ENCODE measurements at regions not wholly inside any gene's neighbourhood (a gene's known extent, or its start where the extent isn't known, plus 50 kb on each side); places are given as distances from the start of the nearest gene placed in this dataset.

DNA sequence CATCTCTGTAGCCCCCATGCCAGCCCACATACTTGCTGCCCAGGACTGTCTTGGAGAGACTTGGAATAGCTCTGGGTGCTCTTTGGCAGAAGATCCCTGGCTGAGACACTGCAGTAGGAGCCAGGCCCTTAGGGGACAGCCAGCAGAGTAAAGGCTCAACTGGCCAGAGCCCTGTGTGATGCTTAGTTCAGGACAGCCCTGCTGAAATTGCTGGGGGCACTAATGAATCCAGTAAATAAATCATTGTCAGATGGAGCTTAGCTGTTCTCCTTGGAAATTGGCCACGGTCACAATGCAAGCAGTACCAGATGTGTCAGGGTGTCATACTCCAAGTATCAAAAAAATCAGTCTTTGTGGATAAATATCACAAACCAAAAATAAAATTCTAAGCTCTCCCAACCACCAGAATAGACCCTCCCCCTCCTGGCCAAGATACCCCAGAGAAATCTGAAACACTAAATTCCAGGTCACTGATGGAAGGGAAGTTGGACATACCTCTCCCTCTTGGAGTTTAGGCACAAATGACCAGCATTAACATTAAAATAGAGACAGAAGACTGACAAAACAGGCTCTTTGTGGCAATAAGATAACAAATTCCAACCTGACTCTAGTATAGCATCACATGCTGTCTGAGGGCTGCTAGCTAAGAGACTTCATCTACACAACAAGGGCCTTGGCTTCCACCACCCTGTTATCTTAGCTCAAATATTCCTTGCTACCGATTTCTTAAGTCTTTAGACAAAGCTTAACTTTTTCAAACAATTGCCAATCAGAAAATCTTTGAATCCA lies 83.2 kb upstream of the DNAH14 start:
- Histone ChIP-seq H3K36me3 (ENCODE audit: control insufficient read depth, insufficient read depth, low read length) (no peaks in the 10 kb centered on the region), H3K79me1 (ENCODE audit: low read length) (no peaks in the 10 kb centered on the region), H3K56ac (ENCODE audit: low read length) (peak overlapping the region; percentile 40), H3K4me2 (ENCODE audit: low read length) (no peak overlapping the region), H2AK5ac (ENCODE audit: low read length) (peak overlapping the region; percentile 92), H2BK15ac (replicated peaks; ENCODE audit: low read depth) (no peak overlapping the region), H3K27ac (ENCODE audit: low read depth, low read length) (peak overlapping the region; percentile 98), H3K4me3 (ENCODE audit: low read length) (no peak overlapping the region), H3K4me1 (ENCODE audit: control insufficient read depth, low read depth, low read length) (no peaks in the 10 kb centered on the region), H3K23ac (ENCODE audit: low read length) (no peak overlapping the region), H4K5ac (ENCODE audit: low read length) (no peak overlapping the region), H4K8ac (ENCODE audit: low read depth, low read length) (no peak overlapping the region), H3K9ac (ENCODE audit: low read length) (no peak overlapping the region), H3K79me2 (ENCODE audit: control insufficient read depth, insufficient read depth, low read length) (no peaks in the 10 kb centered on the region), H2BK5ac (ENCODE audit: low read length) (peak overlapping the region; percentile 90), H2BK120ac (ENCODE audit: low read depth, low read length) (peak overlapping the region; percentile 94), H3K4ac (ENCODE audit: low read depth, low read length) (peak overlapping the region; percentile 91), H3K27me3 (ENCODE audit: insufficient read depth, low read length, poor library complexity) (no peaks in the 10 kb centered on the region), H3K18ac (ENCODE audit: low read length) (peak overlapping the region; percentile 96)
- no CpG with 5 or more reads among the region's 2 CpGs for WGBS (ENCODE audit: extremely low coverage, insufficient coverage, low lambda C conversion rate)
- peak; percentile 48 for DNase-seq

DNA sequence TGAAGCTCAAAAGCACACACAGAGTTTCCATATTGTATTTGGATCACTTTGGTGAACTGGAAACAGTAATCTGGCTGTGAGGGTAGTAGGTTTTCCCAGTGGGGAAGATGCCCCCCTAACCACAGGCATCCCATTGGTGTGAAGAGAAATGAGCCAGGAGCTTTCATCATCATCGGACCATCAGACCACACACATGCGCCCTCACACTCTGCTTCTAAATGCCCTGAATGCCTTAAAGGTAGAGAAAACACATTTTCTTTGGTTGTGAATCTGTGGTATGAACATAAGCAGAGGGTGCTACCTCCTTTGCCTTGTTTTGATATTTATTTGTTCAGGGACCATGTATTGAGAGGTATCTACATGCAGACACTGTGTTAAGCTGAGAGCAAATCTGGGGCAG lies 79.0 kb upstream of the DNAH14 start:
- Histone ChIP-seq H3K23ac (ENCODE audit: low read length) (no peak overlapping the region), H3K56ac (ENCODE audit: low read length) (peak overlapping the region; percentile 29), H3K4me3 (ENCODE audit: low read length) (no peak overlapping the region), H3K4me2 (ENCODE audit: low read length) (no peak overlapping the region), H2BK120ac (ENCODE audit: low read depth, low read length) (no peak overlapping the region), H2BK5ac (ENCODE audit: low read length) (peak overlapping the region; percentile 36), H2AK5ac (ENCODE audit: low read length) (no peak overlapping the region), H3K18ac (ENCODE audit: low read length) (no peak overlapping the region), H4K8ac (ENCODE audit: low read depth, low read length) (no peak overlapping the region), H3K36me3 (ENCODE audit: control insufficient read depth, insufficient read depth, low read length) (no peaks in the 10 kb centered on the region), H3K27me3 (ENCODE audit: insufficient read depth, low read length, poor library complexity) (no peaks in the 10 kb centered on the region), H2BK15ac (replicated peaks; ENCODE audit: low read depth) (no peak overlapping the region), H3K79me2 (ENCODE audit: control insufficient read depth, insufficient read depth, low read length) (no peaks in the 10 kb centered on the region), H3K9ac (ENCODE audit: low read length) (no peak overlapping the region), H3K4ac (ENCODE audit: low read depth, low read length) (no peak overlapping the region), H3K4me1 (ENCODE audit: control insufficient read depth, low read depth, low read length) (peaks cover 1% of the 10 kb centered on the region), H4K5ac (ENCODE audit: low read length) (no peak overlapping the region), H3K79me1 (ENCODE audit: low read length) (no peaks in the 10 kb centered on the region), H3K27ac (ENCODE audit: low read depth, low read length) (no peak overlapping the region)
- no peak for DNase-seq
- WGBS (ENCODE audit: extremely low coverage, insufficient coverage, low lambda C conversion rate) = no CpG with 5 or more reads among the region's 2 CpGs

DNA sequence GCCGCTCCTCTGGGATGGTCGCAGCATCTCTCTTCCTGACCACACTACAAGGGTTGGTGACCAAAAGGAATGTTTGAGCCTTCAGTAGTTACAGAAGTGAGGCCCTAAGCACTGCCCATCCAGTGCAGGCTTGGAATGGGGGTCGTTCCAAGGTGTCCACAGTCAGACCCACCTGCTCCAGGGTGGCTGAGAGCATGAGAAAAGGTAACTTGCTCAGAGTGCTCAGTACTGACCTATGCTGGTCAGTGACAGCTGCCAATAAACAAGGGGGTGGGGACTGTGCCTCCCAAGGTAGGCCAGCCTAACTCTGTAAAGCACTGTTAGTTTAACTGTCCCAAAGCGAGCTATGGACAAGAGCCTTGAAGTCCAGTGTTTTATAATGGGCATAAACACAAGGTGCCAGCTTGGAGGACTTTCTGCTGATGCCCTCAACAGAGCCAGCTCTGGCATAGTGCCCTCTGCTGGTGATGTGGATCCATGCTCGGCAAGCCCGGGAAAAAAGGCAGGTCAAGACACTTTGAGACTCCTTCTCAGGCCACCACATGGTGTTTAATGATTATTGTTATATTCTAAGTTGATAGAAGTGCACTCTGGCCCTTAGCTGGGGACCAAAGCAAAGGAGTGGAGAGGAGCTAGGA lies 78.1 kb upstream of the DNAH14 start:
- Histone ChIP-seq H3K27ac (ENCODE audit: low read depth, low read length) (no peak overlapping the region), H2AK5ac (ENCODE audit: low read length) (peak overlapping the region; percentile 5), H3K4me1 (ENCODE audit: control insufficient read depth, low read depth, low read length) (peaks cover 1% of the 10 kb centered on the region), H3K27me3 (ENCODE audit: insufficient read depth, low read length, poor library complexity) (no peaks in the 10 kb centered on the region), H3K36me3 (ENCODE audit: control insufficient read depth, insufficient read depth, low read length) (no peaks in the 10 kb centered on the region), H3K56ac (ENCODE audit: low read length) (peak overlapping the region; percentile 59), H3K79me1 (ENCODE audit: low read length) (no peaks in the 10 kb centered on the region), H3K4ac (ENCODE audit: low read depth, low read length) (no peak overlapping the region), H3K23ac (ENCODE audit: low read length) (no peak overlapping the region), H3K4me3 (ENCODE audit: low read length) (no peak overlapping the region), H2BK120ac (ENCODE audit: low read depth, low read length) (no peak overlapping the region), H2BK15ac (replicated peaks; ENCODE audit: low read depth) (no peak overlapping the region), H4K8ac (ENCODE audit: low read depth, low read length) (no peak overlapping the region), H3K18ac (ENCODE audit: low read length) (no peak overlapping the region), H3K9ac (ENCODE audit: low read length) (peak overlapping the region; percentile 26), H4K5ac (ENCODE audit: low read length) (no peak overlapping the region), H2BK5ac (ENCODE audit: low read length) (peak overlapping the region; percentile 58), H3K79me2 (ENCODE audit: control insufficient read depth, insufficient read depth, low read length) (no peaks in the 10 kb centered on the region), H3K4me2 (ENCODE audit: low read length) (no peak overlapping the region)
- no CpG with 5 or more reads among the region's 6 CpGs for WGBS (ENCODE audit: extremely low coverage, insufficient coverage, low lambda C conversion rate)
- DNase-seq = peak; percentile 77

DNA sequence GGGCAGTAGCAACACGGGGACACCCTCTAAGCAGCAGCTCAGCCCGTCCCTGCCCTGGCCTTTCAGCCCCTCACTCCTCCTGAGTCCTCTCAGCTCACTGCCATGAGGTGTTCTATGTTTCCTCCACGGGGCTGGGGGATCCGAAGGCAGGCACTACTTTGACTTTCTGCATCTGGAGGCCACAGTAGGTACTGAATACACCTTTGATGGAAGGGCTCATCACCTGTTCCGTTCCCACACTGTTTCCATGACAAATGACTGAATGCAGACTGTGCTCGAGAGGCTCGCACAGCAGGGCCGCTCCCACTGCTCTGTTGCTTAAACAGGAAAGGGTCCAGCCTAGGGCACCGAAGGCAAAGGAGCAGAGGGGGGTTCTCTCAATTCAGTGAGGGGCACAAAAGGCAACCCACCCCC lies 77.6 kb upstream of the DNAH14 start:
- Histone ChIP-seq H3K18ac (ENCODE audit: low read length) (peak overlapping the region; percentile 19), H4K5ac (ENCODE audit: low read length) (no peak overlapping the region), H3K4me3 (ENCODE audit: low read length) (no peak overlapping the region), H2AK5ac (ENCODE audit: low read length) (no peak overlapping the region), H3K27me3 (ENCODE audit: insufficient read depth, low read length, poor library complexity) (no peaks in the 10 kb centered on the region), H3K79me2 (ENCODE audit: control insufficient read depth, insufficient read depth, low read length) (no peaks in the 10 kb centered on the region), H2BK5ac (ENCODE audit: low read length) (peak overlapping the region; percentile 58), H2BK120ac (ENCODE audit: low read depth, low read length) (peak overlapping the region; percentile 9), H3K23ac (ENCODE audit: low read length) (no peak overlapping the region), H3K27ac (ENCODE audit: low read depth, low read length) (no peak overlapping the region), H3K36me3 (ENCODE audit: control insufficient read depth, insufficient read depth, low read length) (no peaks in the 10 kb centered on the region), H3K9ac (ENCODE audit: low read length) (peak overlapping the region; percentile 26), H3K4ac (ENCODE audit: low read depth, low read length) (peak overlapping the region; percentile 46), H4K8ac (ENCODE audit: low read depth, low read length) (no peak overlapping the region), H3K4me1 (ENCODE audit: control insufficient read depth, low read depth, low read length) (peaks cover 1% of the 10 kb centered on the region), H3K4me2 (ENCODE audit: low read length) (no peak overlapping the region), H3K79me1 (ENCODE audit: low read length) (no peaks in the 10 kb centered on the region), H3K56ac (ENCODE audit: low read length) (peak overlapping the region; percentile 59), H2BK15ac (replicated peaks; ENCODE audit: low read depth) (no peak overlapping the region)
- no CpG with 5 or more reads among the region's 9 CpGs for WGBS (ENCODE audit: extremely low coverage, insufficient coverage, low lambda C conversion rate)
- peak; percentile 46 for DNase-seq

DNA sequence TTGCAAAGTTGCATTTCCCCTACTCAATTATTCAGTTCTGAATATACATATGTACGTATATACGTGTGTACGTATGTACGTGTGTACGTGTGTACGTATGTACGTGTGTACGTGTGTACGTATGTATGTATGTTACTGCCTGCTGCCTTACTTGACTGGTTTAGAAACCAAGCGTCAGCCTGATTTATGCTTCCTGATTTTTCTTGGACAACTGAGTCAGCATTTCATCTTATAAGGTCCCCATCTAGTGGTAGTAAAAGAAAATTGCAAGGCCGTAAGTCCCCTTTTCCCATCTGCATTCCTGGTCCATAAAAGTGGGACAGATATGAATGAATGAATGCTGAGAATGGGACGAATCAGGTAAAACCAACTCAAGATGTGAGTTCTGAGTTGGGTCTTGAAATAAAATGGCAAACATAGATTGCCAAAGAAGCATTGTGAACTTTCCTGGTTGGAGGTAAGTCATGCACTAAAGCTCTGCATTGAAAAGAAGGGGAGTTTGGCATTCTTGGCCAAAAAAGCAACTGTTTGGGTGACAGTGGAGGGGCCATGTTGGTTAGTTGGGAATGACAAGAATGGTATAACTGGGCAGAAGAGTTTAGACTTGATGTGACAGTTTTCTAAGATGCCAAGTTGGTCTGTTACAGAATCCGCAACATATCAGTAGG lies 76.4 kb upstream of the DNAH14 start:
- H2BK15ac ChIP-seq (replicated peaks; ENCODE audit: low read depth) = no peak overlapping the region
- no peak overlapping the region for H4K8ac ChIP-seq (ENCODE audit: low read depth, low read length)
- no peak overlapping the region for H3K23ac ChIP-seq (ENCODE audit: low read length)
- DNase-seq = peak; percentile 63
- H3K27me3 ChIP-seq (ENCODE audit: insufficient read depth, low read length, poor library complexity) = no peaks in the 10 kb centered on the region
- H3K36me3 ChIP-seq (ENCODE audit: control insufficient read depth, insufficient read depth, low read length) = no peaks in the 10 kb centered on the region
- no peak overlapping the region for H2BK120ac ChIP-seq (ENCODE audit: low read depth, low read length)
- no peak overlapping the region for H3K4ac ChIP-seq (ENCODE audit: low read depth, low read length)
- no peak overlapping the region for H3K27ac ChIP-seq (ENCODE audit: low read depth, low read length)
- H3K18ac ChIP-seq (ENCODE audit: low read length) = no peak overlapping the region
- WGBS (ENCODE audit: extremely low coverage, insufficient coverage, low lambda C conversion rate) = no CpG with 5 or more reads among the region's 13 CpGs
- no peak overlapping the region for H3K4me2 ChIP-seq (ENCODE audit: low read length)
- no peak overlapping the region for H4K5ac ChIP-seq (ENCODE audit: low read length)
- H3K4me3 ChIP-seq (ENCODE audit: low read length) = no peak overlapping the region
- no peak overlapping the region for H3K56ac ChIP-seq (ENCODE audit: low read length)
- no peak overlapping the region for H3K9ac ChIP-seq (ENCODE audit: low read length)
- no peak overlapping the region for H2AK5ac ChIP-seq (ENCODE audit: low read length)
- H3K4me1 ChIP-seq (ENCODE audit: control insufficient read depth, low read depth, low read length) = peaks cover 1% of the 10 kb centered on the region
- no peaks in the 10 kb centered on the region for H3K79me1 ChIP-seq (ENCODE audit: low read length)
- no peaks in the 10 kb centered on the region for H3K79me2 ChIP-seq (ENCODE audit: control insufficient read depth, insufficient read depth, low read length)
- no peak overlapping the region for H2BK5ac ChIP-seq (ENCODE audit: low read length)
